HG02759 (cell line): ENCODE measurements at regions not wholly inside any gene's neighbourhood (a gene's known extent, or its start where the extent isn't known, plus 50 kb on each side); places are given as distances from the start of the nearest gene placed in this dataset.
"Not testable (repeated sequence)": the region's sequence is repeated elsewhere in the genome, so short reads cannot be mapped to it uniquely, and the experiment has no call there.

Experiments
- ATAC-seq: cut with Tn5 transposase; IDR thresholded peaks from one replicate; pipeline ENCODE4 v1.9.1; 2021; ENCODE audit warnings: mild to moderate bottlenecking, moderate library complexity; ENCODE audit not compliant: unreplicated experiment

GRCh38 chr5:99349787-99350186, 421.0 kb upstream of the CHD1 start:
- no peak for ATAC-seq

DNA sequence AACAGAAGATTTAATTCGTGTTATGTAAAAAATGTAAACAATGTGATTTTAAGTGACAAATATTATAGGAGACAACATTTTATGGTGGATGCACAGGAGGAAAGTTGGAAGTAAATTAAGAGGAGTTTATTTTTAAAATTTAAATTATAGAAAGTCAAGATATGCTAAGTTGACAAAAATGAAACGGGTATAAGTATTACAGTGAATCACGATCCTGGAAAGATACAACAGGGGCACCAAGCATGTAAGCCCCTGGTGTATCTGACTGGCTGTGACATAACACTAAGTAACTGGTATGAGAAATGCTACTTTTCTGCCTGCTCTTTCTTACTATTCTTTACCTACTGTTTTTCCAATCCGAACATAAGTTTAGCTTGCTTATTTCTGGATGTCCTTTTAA, 419.8 kb upstream of the CHD1 start:
- no peak for ATAC-seq

- ATAC-seq: not testable (repeated sequence)
Observed at GRCh38 chr5:99339758-99340157, 411.0 kb upstream of the CHD1 start.

- ATAC-seq: no peak
Observed at GRCh38 chr5:99334936-99335335, 406.1 kb upstream of the CHD1 start.

GRCh38 chr5:99331061-99331460, 402.3 kb upstream of the CHD1 start:
- ATAC-seq: no peak

- ATAC-seq: no peak
Observed at GRCh38 chr5:99320436-99320835, 391.6 kb upstream of the CHD1 start.

DNA sequence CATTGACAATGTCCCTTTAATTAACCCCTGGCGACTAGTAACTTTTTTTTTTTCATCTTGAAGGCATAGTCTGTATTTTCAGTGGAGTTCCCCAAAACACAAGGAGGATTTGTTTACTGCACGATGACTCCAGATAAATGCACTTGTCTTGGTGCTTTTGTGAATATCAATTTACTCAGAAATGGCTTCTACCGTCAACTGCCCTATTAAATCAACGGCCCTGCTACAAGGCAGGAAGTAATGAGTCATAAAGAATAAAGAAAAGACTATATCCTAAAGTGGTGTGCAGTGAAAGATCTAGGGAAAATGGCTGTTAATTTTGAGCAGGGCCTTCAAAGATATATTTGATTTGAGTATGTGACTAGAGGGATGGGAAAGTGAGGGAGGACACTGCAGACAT, 388.3 kb upstream of the CHD1 start:
- ATAC-seq: no peak

GRCh38 chr5:99316484-99316883, 387.7 kb upstream of the CHD1 start:
- no peak for ATAC-seq

DNA sequence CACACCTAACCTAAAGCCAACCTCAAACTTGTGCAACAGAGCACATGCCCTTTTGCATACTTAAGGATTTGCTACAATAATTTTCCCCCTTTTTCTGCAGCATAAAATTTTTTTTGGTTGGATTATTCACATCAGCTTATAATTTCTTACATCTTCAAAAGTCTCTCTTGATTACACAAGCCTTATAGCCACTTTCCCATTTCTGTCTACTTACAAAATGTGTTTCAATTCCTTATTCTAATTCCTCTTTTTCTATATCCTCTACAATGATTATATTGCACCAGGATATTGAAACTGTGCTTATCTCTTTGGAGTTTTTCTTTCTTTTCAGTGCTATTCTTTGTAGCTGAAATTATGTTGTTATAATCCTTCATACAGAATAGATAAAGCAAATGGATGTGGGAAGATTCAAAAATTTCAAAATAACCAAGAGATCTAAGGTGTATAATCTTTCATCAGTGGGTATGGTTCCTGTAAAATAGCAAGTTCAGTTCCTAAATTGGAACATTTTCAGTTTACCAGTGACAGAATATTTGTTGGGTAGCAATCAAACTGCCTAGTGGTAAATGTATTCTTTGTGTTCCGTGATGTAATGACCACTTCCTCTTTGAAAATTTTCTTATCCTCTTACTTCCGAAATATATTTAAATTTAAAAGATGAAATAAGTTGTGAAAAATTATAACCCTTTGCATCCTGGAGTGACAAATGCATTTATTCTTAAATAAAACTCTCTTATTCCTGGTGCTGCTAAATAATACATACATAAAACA, 386.8 kb upstream of the CHD1 start:
- ATAC-seq: no peak

GRCh38 chr5:99314721-99315120, 385.9 kb upstream of the CHD1 start:
- ATAC-seq: no peak

DNA sequence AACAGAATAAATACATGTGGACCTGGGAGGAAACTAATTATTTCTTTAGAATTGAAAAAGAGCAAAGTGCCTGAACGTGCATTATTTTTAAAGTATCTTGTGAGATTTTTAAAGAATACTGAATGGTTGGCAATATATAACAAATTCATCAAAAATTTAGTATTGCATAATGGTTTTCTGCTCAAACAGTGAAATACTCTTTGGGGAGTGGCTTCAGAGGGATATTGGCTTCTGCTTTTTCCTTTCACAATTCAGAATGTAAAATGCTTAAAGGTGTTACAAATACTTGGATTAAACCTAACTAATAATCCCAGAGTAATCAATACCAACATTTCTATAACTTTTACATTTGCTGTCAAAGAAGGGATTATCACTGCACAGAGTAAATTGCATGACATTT, 379.3 kb upstream of the CHD1 start:
- no peak for ATAC-seq

DNA sequence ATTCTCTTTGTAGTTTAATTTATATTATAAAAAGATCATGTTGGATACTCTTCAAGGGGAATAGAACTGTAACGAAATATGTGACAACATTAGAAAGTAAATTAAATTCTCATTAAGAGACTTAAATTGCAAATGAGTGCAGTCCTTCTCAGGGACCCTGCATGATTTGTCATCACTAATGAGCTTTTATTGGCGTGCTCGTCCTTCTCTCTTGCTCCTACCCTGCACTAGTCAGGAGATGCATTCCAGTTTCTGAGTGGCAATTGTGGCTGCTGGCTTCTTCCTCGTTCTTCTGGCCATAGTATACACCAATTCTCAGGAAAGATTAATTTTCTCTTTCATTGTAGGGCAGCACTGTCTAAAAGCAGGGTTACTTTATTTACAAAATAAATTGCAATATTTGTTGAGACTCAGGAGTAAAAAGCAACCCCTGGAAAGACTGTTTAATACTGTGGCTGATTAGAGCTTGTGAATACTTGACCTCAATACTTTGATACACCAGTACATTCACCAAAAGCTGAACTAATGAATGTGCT, 376.3 kb upstream of the CHD1 start:
- no peak for ATAC-seq

DNA sequence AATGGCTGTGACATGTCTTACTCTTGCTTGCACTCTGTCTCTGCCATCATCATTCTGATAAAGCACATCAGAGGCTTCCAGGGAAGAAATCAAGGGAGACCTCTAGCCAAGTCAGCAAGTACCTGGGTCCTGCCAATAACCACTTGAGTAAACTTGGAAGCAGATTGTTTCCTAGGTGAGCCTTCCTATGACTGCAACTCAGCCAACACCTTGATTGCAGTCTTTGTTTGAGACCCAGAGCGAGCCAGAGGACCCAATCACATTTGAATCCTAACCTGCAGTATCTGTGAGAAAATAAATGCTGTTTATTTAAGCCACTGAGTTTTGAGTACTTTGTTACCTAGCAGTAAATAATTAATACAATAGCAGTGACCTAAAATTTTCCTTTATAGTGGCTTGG, 356.8 kb upstream of the CHD1 start:
- no peak for ATAC-seq

- no peak for ATAC-seq
Observed at GRCh38 chr5:99275128-99275527, 346.3 kb upstream of the CHD1 start.

DNA sequence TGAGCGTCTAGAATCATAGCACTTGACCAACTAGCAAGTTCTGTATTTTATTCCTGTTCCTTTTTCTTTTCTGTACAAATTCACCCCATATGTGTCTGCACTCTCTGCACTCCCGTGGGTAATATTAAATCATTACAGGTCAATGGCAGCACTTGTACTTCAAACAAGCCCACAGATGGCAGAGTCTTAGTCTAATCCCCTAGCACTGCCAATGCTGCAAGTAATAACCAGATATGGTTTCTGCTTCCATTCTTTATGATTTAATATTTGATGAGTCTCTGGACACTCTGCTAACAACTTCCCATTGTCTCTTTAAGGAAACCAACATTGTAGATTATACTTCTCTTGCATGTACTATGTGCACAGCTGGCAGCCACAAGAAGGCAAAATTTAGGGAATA, 343.8 kb upstream of the CHD1 start:
- ATAC-seq: no peak

GRCh38 chr5:99258819-99259218, 330.0 kb upstream of the CHD1 start:
- ATAC-seq: no peak

GRCh38 chr5:99248066-99248465, 319.3 kb upstream of the CHD1 start:
- no peak for ATAC-seq

GRCh38 chr5:99247346-99247745, 318.5 kb upstream of the CHD1 start:
- no peak for ATAC-seq

GRCh38 chr5:99243111-99243510, 314.3 kb upstream of the CHD1 start:
- ATAC-seq: no peak

- no peak for ATAC-seq
Observed at GRCh38 chr5:99239826-99240360, 311.1 kb upstream of the CHD1 start.

- ATAC-seq: no peak
Observed at GRCh38 chr5:99191206-99191745, 262.5 kb upstream of the CHD1 start.

- ATAC-seq: no peak
Observed at GRCh38 chr5:99187611-99188010, 258.8 kb upstream of the CHD1 start.
